SK-N-MC (cell line): ENCODE measurements at regions not wholly inside any gene's neighbourhood (a gene's known extent, or its start where the extent isn't known, plus 50 kb on each side); places are given as distances from the start of the nearest gene placed in this dataset.

Experiments used
- EZH2 ChIP-seq: fragments of 200-600 bp; sonication (generic); IDR thresholded peaks from one replicate; pipeline ENCODE4 v1.6.1; 2017; ENCODE audit warnings: antibody characterized with exemption
- POLR2AphosphoS5 ChIP-seq: IDR thresholded peaks from 2 replicates; pipeline ENCODE4 v1.6.1; 2012; ENCODE audit warnings: mild to moderate bottlenecking, low read depth, low read length, borderline replicate concordance

- TF ChIP-seq POLR2AphosphoS5: no peak
- TF ChIP-seq EZH2: no peak
Observed at GRCh38 chr20:48398506-48399449, 429.0 kb downstream of the PREX1 start.
